SW480 (cell line): ENCODE measurements at regions not wholly inside any gene's neighbourhood (a gene's known extent, or its start where the extent isn't known, plus 50 kb on each side); places are given as distances from the start of the nearest gene placed in this dataset.

Experiments
- DNase-seq: peaks from one replicate; pipeline ENCODE4 v3.0.0-alpha.2; 2016; ENCODE audit warnings: low spot score

DNA sequence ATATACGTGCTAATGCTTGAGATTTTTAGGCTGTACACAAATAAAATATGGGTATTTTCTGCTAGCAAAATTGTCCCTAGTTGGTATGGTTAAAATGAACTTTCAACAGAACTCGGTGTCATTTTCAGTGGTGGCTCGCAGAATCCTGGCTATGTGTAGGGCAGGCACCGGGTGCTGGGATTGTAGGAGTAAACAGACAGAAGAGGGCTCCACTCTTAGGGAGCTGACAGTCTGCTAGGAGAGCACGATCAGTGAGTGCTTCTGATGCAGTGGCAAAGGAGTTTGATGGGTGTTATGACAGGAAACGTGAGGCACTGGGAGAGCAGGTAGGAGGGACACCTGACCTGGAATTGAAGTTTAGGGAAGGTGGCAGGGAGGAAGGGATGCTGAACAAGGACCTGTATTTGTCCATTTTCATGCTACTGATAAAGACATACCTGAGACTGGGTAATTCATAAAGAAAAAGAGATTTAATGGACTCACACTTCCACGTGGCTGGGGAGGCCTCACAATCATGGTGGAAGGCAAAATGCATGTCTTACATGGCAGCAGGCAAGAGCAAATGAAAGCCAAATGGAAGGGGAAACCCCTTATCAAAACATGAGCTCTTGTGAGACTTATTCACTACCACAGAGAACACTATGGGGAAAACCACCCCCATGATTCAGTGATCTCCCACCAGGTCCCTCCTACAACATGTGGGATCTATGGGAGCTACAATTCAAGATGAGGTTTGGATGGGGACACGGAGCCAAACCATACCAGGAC, 105.4 kb upstream of the LCLAT1 start:
- no peak for DNase-seq

DNA sequence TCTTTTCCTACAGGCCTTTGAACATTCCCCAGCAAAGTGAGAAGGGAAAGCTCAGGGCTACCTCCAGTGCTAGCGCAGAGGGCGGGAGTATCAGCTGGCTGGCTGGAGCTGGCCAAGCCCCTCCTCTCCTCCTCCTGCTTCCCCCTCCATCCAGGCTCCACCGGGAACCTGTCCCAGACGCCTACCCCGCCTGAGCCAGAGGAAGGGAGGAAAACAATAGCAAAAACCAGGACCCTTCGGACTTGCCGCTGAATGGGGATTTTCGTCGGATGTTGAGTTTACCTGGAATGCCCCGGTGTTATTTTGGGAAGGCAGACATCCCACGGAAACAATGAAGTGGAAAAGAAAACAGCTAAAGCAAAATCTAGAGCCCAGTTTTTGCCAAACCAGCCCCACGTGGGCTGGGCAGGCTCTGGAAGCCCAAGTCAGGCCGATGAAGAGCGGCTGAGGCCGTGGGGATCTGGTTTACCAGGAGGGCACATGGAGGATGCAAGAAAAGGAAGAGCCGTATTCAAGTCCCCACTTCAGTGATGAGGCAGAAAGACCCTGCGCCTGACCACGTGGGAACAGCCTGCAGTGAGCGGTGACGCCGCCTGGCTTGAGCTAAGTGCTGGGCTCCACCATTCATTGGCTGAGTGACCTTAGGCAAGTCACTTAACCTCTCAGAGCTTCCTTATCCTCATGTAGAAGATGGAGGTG, 100.4 kb upstream of the LCLAT1 start:
- no peak for DNase-seq

DNA sequence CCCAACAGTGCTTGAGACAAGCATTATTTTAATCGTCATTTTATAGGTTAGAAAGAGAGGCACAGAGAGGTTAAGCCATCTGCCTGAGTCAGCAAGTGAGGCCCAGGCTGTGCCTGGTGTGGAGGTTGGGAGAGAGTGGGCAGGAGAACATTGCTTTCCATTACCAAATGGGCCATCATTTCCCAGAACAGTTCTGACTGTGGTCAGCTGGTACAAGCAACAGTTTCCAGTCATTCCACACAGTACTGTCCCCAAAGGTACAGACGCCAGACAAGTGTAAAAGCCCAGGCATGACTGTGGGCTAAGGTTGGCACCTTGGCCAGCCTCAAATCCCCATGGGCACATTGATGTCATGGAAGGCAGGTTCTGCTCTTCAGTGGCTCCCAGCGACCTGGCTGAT, 98.2 kb upstream of the LCLAT1 start:
- DNase-seq: no peak

DNA sequence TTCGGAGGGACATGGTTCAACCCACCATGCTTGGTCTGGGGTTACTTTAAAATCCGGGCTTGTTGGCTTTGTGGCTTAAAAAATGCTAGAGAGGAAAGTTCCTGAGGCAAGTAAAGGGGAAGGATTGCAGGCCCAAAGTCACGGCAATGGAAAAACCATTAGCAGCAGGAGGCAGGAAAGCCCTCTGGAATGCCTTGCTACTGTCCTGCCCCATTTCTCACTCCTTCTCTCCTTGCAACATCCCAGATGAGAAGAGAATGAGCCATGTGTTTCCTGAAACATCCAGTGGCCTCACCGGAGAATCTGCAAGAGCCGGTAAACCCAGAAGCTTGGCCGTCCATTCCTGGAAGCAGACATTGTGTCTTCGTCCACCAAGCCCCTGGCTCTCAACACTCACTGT, 97.4 kb upstream of the LCLAT1 start:
- DNase-seq: no peak

DNA sequence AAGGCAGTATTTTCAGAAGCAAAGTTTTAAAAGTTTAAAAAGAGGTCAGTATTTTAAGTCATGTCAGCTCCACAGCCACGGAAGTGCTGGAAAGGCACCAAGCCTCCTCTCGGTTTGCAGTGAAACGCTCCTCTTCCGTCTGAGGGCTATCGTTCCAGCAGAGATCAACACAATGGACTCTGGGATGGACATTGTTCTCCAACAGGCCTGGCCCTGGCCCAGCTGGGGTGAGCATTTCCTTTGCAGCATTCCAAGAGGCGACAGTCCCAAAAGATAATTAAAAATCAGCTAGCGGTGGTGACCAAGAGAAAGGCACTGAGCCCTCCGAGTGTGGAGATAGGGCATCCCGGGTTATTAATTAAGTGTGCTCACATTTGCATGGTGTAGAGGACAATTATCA, 95.9 kb upstream of the LCLAT1 start:
- no peak for DNase-seq

DNA sequence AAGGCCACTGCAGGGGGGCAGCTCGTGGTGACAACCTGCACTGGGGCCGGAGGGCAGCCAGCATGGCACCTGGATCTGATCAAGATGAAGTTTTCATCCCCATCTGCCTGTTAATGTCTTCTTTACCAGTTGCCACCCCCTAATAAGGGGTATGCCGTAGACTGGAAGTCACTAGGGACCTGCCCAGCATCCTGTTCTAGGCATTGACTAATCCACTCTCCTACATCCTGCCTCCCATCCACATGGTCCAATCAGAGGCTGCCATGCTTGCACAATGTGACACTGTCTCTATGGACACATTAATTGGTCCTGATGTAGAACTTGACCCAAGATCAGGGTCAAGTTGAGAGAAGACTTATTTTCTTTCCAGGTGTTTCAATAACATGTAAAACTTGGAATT, 95.1 kb upstream of the LCLAT1 start:
- no peak for DNase-seq

DNA sequence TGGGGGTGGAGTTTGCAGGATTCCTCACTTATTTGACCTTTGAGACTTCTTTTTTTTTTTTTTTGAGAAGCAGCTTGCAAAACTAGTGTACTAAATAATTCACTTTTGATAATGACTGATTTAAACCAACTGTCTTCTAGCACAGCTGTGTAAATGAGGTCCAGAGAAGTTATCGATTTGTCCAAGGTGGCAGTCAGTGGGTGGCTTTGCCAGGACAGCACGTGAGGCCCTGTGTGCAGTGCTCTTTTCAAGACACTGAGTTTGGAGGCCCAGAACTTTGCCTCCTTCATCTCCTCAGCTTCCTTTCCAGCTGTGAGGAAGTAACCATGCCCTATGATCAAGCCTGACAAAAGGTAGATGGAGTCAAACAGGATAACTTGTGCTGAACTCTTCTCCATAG, 92.9 kb upstream of the LCLAT1 start:
- no peak for DNase-seq

DNA sequence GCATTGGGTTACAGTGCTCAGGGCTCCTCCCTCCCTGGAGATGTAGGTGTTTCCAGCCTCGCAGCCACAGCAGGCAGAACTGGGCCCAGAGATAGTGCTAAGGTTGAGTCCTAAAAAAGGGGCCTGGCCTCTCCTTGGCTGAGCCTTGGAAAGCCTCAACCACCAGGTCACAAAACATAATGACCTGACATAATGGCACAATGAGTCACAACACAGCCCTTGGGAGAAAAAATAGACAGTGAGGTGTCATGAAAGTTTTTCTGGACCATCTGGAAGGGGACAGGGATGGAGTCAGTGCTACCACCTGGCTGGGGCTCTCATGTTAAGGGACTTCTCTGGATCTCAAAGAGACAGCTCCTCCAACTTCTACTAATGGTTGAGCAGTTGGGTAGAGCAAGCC, 92.4 kb upstream of the LCLAT1 start:
- no peak for DNase-seq

DNA sequence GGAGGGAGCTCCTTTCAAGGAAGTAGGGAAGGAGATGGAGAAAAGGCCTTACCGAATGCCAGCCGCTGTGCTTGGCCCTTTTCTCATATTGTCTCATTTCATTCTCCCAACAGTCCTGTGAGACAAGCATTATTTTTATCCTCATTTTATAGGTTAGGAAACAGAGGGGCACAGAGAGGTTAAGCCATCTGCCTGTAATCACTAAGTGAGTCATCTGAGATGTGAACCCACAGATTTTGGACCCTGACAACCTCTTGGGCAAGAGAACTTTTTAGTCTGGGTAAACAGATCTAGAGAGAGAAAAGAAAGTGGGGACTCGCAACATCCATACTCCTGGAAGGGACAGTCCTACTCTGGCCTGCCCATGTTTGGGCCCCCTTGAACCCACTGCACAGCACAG, 91.7 kb upstream of the LCLAT1 start:
- DNase-seq: no peak

DNA sequence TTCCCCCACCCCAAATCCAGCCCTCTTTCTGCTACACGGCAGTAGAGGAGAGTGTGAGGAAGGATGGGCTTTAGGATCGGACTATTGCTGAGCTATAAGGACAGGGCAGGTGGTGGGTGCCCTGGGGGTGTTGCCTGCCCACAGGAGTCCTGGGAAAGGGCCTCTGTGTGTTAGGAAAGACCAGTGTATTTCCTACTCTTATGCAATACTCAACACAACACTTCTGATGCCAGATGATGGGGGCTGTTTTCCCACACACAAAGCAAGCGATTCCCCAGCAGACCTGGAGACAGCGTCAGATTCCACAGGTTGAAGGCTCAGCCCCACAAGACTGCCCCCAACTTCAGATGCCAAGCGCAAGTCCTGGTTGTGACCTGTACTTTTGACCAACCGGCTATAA, 91.0 kb upstream of the LCLAT1 start:
- no peak for DNase-seq

DNA sequence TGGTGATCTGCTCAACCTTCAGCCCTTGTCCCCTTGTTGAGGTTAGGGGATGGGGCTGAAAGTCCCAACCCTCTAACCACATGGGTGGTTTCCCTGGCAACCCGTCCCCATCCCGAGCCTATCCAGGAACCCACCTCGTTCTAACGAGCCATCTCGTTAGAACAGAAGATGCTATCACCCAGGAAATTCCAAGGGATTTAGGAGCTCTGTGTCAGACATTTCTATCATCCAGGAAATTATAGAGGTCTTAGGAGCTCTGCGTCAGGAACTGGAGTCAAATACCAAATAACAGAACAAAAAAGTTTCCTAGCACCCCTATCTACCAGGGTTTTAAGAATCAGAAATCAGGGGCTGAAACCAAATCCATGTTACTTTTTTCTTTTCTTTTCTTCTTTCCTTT, 90.3 kb upstream of the LCLAT1 start:
- DNase-seq: no peak

DNA sequence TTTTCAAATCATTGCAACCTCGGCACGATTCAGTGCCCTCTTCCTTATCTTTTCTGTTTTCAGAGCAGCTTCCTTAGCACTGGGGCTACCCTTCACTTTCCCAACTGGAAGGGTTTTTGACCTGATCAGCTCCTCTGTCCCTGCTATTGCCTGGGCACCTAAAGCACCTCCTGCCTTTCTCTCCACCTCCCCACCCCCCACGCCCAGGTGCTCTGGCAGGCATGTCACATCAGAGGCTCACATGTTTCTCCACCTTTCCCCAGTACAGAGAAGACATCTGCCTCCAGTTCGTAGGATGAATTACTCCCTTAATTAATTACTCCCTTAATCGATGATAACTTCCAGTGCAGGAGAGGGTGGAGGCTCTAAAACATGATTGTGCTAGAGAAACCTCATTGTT, 88.7 kb upstream of the LCLAT1 start:
- DNase-seq: no peak

DNA sequence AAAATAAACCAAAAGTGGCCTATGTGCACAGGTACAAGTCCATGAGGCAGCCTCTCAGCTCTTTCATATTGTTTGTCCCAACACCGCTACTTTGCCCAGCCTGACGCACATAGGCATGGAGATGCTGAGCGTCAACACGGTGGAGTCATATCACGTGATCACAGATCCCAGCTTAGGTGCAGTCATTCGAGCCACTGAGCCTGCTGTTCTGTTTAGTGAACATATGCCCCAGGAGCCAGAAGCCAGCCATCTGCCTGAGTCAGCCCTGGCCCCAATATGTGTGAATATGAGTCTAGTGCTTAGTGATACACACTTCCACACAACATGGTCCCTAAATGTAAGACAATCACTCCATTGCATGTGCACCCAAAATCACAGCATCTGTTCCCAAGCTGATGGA, 88.2 kb upstream of the LCLAT1 start:
- DNase-seq: no peak

DNA sequence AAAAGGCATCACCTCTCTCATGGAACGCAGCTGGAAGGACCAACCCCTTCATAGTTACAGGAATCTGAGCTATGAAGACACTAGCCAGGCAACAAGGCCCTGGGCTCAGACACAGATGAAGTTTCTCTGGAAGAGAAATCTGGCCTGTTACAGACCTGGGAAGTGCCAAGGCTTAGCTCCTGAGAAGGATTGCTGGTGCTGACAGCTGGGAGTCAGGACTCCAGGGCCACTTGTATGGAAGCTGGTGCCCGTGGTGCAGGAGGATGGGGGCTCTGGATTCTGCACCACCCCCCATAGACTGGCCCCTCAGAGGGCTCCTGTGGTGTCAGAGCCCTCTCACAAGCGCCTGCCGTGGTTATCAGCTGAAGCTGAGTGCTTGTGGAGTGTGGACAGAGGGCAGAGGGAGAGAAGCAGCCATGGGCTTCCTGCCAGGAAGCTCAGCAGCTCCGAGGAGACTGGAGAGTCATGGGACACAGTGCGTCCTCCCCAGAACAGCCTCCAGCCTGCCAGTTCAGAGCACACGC, 87.3 kb upstream of the LCLAT1 start:
- DNase-seq: no peak

DNA sequence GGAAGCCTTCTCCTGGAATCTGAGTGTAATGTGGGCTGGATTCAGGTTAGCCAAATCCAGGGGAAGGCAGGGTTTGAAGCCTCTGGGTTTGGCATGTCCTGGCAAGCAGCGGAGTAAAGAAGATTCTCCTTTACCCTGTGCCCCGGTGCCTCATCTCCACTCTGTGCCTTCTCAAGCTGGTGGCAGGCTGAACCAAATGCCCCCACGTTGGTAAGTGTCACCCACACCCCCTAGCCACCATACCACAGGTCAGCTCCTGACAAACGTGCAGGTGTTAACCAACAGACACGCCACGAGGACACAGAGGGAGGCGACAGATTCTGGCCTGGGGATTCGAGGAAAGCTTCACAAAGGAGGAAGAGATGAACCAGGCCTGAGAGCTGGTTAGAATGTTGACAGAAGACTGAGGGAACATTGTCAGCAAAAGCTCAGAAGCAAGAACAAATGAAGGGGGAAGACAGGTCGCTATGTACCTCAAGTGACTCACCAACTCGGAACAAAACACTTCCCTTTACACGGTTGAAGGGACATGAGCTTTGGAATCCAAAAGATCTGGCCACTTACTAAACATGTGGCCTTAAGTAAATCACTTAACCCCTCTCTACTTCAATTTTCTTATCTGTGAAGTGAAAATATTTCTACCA, 85.2 kb upstream of the LCLAT1 start:
- DNase-seq: peak; percentile 33

DNA sequence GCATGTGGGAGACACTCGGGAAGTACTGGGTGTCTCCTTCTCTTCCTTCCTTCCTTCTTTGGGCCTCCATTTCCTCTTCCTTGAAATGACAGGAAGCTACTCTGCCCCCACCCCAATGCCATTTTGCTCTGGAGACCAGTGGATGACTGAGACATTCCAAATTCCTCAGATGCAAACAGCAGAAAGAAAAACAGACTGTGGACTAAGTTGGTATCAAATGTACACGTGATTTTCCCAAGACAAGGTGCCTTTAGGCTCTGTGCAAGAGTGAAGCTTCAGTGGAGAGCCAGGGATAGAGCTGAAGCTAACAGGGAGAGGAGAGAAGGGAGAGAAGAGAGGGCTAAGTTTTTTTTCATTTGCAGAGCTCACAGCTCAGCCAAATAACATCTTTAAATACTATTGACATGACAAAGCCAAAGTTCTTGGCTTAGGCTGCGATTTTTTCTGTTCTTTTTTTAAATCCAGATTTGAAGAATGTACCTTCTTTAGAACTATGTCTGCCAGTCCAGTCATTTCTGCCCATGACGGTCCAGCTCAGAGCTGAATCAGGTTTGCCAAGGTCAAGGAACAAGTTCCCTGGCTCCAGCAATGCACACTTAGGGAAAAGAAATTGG, 84.5 kb upstream of the LCLAT1 start:
- no peak for DNase-seq

DNA sequence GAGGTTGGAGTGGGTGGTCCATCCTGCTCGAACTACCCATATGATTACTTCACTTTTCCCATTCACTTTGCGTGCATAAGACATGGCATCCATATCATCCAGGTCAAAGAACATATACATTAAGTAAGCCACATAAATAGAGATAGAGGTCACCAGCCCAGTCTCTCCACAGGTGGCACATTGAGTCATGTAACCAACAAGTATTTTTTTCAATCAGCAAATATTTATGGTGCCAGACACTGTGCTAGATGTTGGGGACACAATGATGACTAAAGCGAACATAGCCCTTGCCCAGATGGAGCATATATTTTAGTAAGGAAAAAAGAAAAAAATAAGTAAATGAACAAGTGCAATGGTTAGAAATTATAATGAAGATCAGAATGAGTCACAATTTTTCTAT, 83.6 kb upstream of the LCLAT1 start:
- DNase-seq: peak; percentile 60

DNA sequence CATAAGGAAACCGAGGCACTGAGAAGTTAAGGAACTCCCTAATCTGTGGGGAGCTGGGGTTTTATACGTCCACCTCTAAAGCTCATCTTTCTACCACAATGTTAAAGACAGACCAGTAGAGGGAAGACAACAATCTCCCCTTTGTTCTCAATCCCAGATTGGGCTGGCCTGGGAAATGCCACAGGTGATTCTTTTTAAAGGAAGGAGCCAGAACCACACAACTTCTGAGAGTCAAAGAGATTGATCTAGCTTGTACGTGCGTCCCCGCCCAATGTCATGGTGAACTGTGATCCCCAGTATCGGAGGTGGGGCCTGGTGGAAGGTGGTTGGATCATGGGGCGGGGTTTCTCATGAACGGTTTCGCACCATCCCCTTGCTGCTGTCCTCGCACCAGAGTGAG, 81.8 kb upstream of the LCLAT1 start:
- peak; percentile 80 for DNase-seq

DNA sequence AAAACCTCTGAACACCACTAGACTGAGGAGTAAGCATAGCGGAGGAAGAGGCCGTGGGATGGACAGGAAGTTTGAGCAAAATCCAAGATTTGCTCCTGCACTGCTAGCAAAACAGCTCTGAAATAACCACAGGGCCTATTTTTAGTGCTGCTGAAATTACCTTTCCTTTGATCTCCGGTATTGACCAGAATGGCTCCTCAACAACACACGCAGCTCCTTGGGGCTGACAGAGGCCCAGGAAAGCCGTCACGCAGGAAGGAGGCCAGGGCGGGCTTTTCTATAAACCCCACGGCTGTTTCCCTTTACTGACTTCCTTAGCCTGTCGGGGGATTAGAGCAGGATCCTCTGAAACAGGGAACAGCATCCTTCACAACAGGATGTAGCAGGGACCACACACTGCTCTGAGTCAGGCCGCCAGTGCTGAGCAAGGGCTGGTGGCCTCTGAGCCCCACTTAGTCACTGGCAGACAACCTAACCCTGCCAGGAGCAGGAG, 80.8 kb upstream of the LCLAT1 start:
- DNase-seq: peak; percentile 45

DNA sequence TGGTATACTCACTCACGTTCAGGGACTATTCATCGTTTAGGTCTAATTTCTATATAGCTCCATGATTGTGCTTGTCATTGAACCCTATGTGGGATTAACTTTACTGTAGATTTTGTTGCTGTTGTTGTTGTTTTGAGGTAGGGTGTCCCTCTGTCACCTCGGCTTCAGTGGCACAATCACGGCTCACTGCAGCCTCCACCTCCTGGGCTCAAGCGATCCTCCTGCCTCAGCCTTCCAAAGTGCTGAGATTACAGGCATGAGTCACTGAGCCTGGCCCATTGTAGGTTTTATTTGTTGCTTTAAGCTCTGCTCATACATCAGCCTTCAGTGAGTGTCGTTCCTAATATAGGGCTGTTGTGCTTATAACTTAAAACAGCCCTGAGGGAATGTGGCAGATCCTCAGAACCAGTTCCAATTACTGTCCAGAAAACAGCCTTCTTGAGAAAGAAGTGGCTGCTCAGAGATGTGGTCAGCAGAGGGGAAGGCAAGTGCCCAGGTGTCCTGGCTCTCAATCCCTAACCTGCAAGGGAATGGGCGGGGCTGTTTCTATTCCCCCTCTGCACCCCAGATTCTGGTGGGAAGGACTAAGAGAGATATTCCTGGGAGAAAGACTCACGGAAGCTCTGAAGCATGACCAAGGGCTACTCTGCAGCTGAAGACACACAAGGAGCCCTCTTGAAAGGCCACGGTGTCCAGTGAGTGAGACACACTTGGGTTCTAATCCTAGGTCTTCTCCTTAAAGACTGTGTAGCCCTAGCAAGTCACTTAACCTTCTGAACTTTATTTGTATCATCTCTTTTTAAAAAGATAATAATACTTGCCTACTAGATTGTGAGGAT, 79.6 kb upstream of the LCLAT1 start:
- DNase-seq: no peak

DNA sequence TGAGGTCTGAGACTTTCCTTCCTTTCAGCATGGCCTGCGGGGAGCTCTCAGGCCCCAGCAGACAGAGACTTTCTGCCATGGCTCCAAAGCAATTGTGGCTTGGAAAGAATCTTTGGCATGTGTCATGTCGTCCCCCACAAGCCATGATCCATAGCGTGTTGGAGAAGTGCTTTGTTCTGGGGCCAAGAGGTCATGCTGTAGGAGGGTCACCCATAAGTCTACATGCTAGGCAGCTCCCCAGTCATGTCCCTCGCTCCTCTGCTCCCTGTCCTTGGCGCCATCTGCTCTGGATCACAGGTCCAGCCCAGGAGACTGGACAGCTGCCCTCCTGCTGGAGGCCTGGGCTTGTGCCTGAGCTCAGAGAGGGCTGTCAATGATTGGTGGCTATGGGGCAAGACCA, 78.8 kb upstream of the LCLAT1 start:
- DNase-seq: peak; percentile 84
